ENCODE measurements at regions not wholly inside any gene's neighbourhood (a gene's known extent, or its start where the extent isn't known, plus 50 kb on each side); places are given as distances from the start of the nearest gene placed in this dataset.
"Not testable (repeated sequence)": the region's sequence is repeated elsewhere in the genome, so short reads cannot be mapped to it uniquely, and the experiment has no call there.

- no peak for TF ChIP-seq CTCF (IDR thresholded peaks at IDR 0.05; ENCODE audit: low read depth, low read length)
Observed at GRCh38 chr22:34812631-34813030, 253.3 kb upstream of the ISX start.

GRCh38 chr22:34814260-34815025 is 251.5 kb upstream of the ISX start:
- in situ Hi-C loops (cut with HindIII; ENCODE audit: low sequenced_read_pairs), result no loop called here
- peak; percentile 10 for DNase-seq (ENCODE audit: low read depth, low spot score)
- no peak for TF ChIP-seq CTCF (IDR thresholded peaks at IDR 0.05; ENCODE audit: low read depth, low read length)
- H3K4me3 ChIP-seq (ENCODE audit: low read depth, low read length), result no peak overlapping the region

More at GRCh38 chr22:34812631-34813030, 253.3 kb upstream of the ISX start:
- peak; percentile 23 for DNase-seq (ENCODE audit: low read depth, low spot score)
- no peak overlapping the region for H3K4me3 ChIP-seq (ENCODE audit: low read depth, low read length)
- in situ Hi-C loops (cut with HindIII; ENCODE audit: low sequenced_read_pairs), result no loop called here

GRCh38 chr22:34829485-34829884 is 236.5 kb upstream of the ISX start:
- TF ChIP-seq CTCF (IDR thresholded peaks at IDR 0.05; ENCODE audit: low read depth, low read length), result no peak
- H3K4me3 ChIP-seq (ENCODE audit: low read depth, low read length), result no peak overlapping the region
- no peak for DNase-seq (ENCODE audit: low read depth, low spot score)
- in situ Hi-C loops (cut with HindIII; ENCODE audit: low sequenced_read_pairs), result no loop called here

DNA sequence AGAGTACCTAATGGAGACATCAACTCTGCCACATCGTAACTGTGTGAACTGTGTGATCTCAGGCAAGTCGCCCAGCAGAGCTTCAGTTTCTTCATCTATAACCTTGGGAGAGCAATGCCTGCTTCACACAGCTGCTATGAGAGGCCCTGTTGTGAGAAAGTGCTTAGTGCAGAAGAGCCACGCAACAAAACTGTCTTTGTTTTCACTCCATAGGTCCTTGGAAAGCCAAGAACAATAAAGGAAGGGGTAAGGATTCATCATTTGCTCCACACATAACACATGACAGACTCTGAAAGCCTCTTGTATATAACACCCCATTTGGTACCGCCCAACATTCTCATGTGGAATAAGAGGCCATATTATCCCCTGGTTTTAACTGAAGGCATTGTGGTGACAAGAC is 231.9 kb upstream of the ISX start:
- H3K4me3 ChIP-seq (ENCODE audit: low read depth, low read length), result no peak overlapping the region
- no peak for DNase-seq (ENCODE audit: low read depth, low spot score)
- no peak for TF ChIP-seq CTCF (IDR thresholded peaks at IDR 0.05; ENCODE audit: low read depth, low read length)
- in situ Hi-C loops (cut with HindIII; ENCODE audit: low sequenced_read_pairs), result no loop called here

DNA sequence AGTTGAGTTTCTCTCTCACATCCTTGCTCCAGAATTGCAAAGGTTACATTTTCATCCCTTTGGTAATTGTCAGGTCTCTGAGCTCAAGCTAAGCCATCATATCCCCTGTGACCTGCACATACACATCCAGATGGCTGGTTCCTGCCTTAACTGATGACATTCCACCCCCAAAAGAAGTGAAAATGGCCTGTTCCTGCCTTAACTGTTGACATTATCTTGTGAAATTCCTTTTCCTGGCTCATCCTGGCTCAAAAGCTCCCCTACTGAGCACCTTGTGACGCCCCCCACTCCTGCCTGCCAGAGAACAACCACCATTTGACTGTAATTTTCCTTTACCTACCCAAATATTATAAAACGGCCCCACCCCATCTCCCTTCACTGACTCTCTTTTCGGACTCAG is 231.4 kb upstream of the ISX start:
- in situ Hi-C loops (cut with HindIII; ENCODE audit: low sequenced_read_pairs); H3K4me3 ChIP-seq (ENCODE audit: low read depth, low read length); DNase-seq (ENCODE audit: low read depth, low spot score): not testable (repeated sequence)

GRCh38 chr22:34841331-34841771 is 224.6 kb upstream of the ISX start:
- no peak for TF ChIP-seq CTCF (IDR thresholded peaks at IDR 0.05; ENCODE audit: low read depth, low read length)
- peak; percentile 2 for DNase-seq (ENCODE audit: low read depth, low spot score)
- no peak overlapping the region for H3K4me3 ChIP-seq (ENCODE audit: low read depth, low read length)
- in situ Hi-C loops (cut with HindIII; ENCODE audit: low sequenced_read_pairs), result no loop called here

GRCh38 chr22:34841911-34842310 is 224.0 kb upstream of the ISX start:
- in situ Hi-C loops (cut with HindIII; ENCODE audit: low sequenced_read_pairs), result no loop called here
- H3K4me3 ChIP-seq (ENCODE audit: low read depth, low read length), result no peak overlapping the region
- DNase-seq (ENCODE audit: low read depth, low spot score), result no peak
- TF ChIP-seq CTCF (IDR thresholded peaks at IDR 0.05; ENCODE audit: low read depth, low read length), result no peak
